HG02884 (cell line): ENCODE measurements at regions not wholly inside any gene's neighbourhood (a gene's known extent, or its start where the extent isn't known, plus 50 kb on each side); places are given as distances from the start of the nearest gene placed in this dataset.
"Not testable (repeated sequence)": the region's sequence is repeated elsewhere in the genome, so short reads cannot be mapped to it uniquely, and the experiment has no call there.

Source experiments
- ATAC-seq: cut with Tn5 transposase; IDR thresholded peaks from one replicate; pipeline ENCODE4 v1.9.1; 2021; ENCODE audit warnings: mild to moderate bottlenecking, moderate library complexity; ENCODE audit not compliant: unreplicated experiment

DNA sequence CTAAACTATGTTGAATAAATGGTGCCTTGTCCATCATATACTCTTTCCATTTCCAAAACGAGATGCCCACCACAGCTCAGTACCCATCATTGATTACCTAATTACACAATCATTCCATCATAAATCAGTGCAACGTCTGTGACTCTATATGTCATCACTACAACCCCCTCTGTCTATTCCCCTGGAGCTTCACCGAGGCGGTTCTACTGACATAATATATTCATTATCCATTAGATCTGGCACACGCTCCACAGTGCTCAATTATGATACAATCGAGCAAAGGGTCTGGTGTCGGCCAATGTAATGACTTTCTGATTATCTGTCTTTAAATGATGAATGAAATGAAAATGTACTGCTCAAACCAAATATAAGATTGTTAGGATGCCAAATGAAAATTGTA, 1737.7 kb upstream of the WWC1 start:
- ATAC-seq, result no peak

DNA sequence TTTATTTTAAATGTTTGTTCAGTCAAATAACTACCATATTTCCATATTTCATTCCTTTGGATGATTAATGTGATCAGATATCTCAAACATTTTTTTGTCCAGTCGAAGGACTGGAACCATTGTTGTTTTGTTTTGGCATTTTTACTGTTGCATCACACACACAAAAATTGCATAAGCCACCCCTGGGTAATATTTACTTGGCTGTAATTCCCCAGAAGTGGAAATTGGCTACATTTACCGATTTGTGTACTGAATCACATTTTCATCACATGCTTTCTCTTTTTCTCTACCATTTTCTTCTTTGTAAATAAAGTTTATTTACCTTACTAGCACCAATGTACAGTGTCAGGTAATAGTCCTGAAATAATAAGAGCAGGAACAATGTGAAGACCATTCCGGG, 1729.7 kb upstream of the WWC1 start:
- ATAC-seq, result no peak

GRCh38 chr5:166562246-166562645, 1729.2 kb upstream of the WWC1 start:
- ATAC-seq, result no peak

DNA sequence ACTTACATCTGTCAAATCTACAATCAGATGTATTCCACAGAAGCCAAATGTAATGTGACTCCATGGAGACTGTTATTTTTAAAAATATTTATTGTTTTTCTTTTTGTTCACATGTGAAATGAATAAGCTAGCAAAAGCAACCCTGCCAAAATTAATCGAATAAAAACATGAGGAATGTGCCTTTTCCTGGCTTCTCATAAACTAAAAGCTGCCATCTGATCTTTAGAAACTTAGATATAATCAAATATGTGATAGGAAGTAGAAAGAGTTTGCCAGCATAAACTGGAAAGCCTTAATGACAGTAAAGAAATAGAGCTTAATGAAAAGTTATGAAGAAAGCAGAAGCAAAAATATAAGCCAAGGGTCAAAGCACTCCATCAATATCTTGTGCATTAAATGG, 1724.7 kb upstream of the WWC1 start:
- ATAC-seq, result no peak

GRCh38 chr5:166570865-166571264, 1720.6 kb upstream of the WWC1 start:
- ATAC-seq, result no peak

GRCh38 chr5:166571668-166572067, 1719.8 kb upstream of the WWC1 start:
- no peak for ATAC-seq

DNA sequence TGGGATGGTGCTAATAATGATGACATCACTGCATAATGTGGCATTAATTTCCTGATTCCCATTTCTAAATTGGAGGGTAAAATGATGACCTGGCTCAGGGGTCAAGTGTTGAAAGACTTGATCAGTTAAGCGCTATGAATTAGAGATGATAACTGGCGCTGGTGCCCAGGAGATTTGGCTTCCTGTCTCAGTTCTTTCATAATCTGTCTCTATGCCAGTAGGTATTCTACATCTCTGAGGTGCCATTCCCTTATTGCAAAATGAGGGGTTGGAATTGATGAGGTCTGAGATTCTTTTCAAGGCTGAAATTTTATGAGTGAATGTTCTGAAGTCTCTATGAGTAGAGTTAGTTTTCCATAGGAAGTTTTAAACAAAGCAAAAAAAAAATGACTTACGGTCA, 1715.1 kb upstream of the WWC1 start:
- ATAC-seq, result no peak

- ATAC-seq, result no peak
Observed at GRCh38 chr5:166581826-166582225, 1709.6 kb upstream of the WWC1 start.

DNA sequence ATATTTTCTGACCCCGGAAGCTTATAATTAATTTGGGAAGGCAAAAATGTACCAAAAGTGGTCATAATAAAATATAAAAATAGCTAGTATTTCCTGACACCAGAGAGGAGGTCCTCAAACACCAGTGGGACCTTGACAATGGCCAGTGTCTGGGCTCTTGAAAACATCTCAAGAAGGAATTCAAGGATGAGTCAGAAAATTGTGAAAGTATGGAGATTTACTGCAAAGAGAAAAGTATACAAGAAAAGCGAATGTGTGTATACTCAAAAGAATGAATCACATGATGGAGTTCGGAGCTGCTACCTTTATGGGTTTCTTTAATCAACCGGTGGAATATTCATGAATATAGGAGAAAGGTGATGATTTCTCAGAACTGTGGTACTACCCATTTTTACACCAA, 1709.0 kb upstream of the WWC1 start:
- no peak for ATAC-seq

- no peak for ATAC-seq
Observed at GRCh38 chr5:166594567-166594966, 1696.9 kb upstream of the WWC1 start.

- no peak for ATAC-seq
Observed at GRCh38 chr5:166595274-166595951, 1696.0 kb upstream of the WWC1 start.

DNA sequence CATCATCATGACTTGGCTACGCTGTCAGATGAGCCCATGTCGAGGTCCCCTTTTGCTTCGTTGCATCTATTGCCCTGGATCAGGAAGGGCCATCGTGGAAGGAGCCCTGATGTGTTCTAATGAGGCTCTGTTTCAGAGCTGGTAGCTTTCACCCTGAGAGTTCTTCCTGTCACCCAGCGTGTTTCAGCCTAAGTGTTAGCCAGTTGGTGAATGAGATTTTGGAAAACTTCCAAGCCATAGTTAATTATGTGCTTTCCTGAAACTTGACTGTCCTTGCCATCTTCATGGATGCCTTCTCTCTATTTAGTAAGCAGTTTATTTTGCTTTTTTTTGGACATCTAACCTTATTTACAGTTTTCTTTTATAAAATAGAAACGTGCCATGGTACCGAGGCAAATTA, 1695.4 kb upstream of the WWC1 start:
- ATAC-seq, result no peak

DNA sequence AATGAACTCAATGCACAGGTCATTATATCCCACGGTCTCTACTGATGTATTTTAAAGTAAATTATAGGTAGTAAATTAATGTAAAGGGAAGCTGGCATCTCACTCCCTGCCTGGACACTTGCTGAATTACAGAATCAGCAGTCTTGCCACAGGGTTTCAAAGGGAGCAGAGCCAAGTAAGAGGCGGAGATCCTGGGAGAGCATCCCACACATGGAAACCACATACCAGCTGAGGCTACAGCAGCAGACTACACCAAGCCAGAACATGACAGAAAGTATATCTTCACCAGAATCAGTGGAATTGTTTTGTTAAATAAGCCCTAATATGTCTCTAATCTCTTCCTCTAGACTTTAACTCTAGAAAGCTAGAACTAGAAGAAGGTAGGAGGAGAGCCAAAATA, 1689.2 kb upstream of the WWC1 start:
- ATAC-seq, result no peak

- ATAC-seq, result no peak
Observed at GRCh38 chr5:166617507-166617906, 1673.9 kb upstream of the WWC1 start.

GRCh38 chr5:166618526-166618925, 1672.9 kb upstream of the WWC1 start:
- no peak for ATAC-seq

- ATAC-seq, result no peak
Observed at GRCh38 chr5:166624573-166624972, 1666.9 kb upstream of the WWC1 start.

GRCh38 chr5:166625210-166625865, 1666.1 kb upstream of the WWC1 start:
- no peak for ATAC-seq

DNA sequence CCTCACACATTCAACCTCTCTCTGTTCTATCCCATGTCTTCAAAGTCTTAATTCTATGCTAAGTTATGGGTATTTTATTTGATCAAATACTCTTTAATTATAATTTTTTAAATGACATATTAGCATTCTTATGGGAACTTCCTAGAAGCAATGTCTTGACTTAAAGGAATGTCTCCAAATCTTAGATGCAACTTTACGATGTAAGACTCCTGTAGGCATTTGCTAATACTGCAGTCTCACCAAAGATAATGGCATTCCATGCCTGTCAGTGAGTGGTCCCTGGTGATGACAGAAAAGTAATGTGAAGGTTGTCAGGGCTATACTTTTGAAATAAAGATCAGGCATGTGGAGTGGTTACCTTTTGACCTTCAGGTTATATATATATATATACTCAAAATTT, 1654.2 kb upstream of the WWC1 start:
- no peak for ATAC-seq

DNA sequence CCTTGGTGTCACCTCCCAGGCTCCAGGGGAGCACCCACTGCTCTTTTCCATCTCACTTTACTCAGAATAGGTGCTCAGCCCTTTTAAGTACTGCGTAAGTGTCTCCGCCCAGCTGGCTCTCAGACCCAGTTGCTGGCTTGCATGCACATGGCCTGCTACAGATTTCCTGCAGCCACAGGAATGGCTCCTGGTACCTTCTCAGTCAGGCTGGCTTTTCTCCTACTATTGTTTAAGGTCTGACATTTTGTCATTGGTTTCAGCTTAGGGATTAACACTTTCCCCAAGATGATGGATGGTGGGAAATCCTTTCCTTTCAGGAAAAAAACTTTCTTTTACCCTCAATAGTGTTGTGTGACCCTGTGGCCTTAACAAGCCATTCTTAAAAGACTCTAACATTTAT, 1652.3 kb upstream of the WWC1 start:
- no peak for ATAC-seq

DNA sequence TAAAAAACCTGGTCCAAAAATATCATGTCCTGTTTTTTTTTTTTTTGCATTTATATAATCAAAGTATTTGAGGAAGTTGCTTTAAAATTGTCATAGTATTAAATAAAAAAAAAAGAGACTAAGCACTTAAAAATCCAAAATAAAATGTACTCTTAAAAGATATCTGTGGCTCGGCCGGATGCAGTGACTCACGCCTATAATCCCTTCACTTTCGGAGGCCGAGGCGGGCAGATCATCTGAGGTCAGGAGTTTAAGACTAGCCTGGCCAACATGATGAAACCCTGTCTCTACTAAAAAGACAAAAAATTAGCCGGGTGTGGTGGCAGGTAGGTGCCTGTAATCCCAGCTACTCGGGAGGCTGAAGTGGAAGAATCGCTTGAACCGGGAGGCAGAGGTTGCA, 1651.3 kb upstream of the WWC1 start:
- not testable (repeated sequence) for ATAC-seq

- no peak for ATAC-seq
Observed at GRCh38 chr5:166648736-166649135, 1642.7 kb upstream of the WWC1 start.

DNA sequence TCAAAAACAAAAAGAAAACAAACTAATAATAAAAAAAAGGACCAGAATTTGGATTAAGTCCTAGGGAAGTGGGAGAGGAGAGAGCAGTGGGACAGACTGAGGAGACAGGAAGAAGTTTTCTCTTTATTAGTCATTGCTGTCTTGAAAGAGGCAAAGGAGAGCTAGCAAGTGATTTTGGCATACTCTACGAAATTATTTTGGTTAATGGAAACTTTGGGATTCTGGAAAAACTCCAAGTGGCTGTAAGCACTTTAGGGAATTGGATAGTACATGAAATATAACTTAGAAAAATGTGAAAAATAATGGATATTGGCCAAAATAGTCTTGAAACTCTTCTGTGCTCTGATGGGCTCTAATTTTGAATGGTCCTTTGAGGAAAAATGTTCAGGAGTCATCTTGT, 1641.8 kb upstream of the WWC1 start:
- no peak for ATAC-seq

- no peak for ATAC-seq
Observed at GRCh38 chr5:166651234-166651633, 1640.2 kb upstream of the WWC1 start.
